ENCODE measurements at regions not wholly inside any gene's neighbourhood (a gene's known extent, or its start where the extent isn't known, plus 50 kb on each side); places are given as distances from the start of the nearest gene placed in this dataset.

- no peak for TF ChIP-seq LCORL (IDR thresholded peaks at IDR 0.05)
- peak; percentile 88 for TF ChIP-seq LCORL (CRISPR knock-in tag; IDR thresholded peaks at IDR 0.05)
- TF ChIP-seq HNRNPLL (IDR thresholded peaks at IDR 0.05; ENCODE audit: low read depth, low read length, poor library complexity, severe bottlenecking): no peak
- TF ChIP-seq HOXA7 (CRISPR knock-in tag; IDR thresholded peaks at IDR 0.05): no peak
- TF ChIP-seq TCF7 (IDR thresholded peaks at IDR 0.05; ENCODE audit: low read depth): peak; percentile 37; the same call in 1 of the 2 replicates
- no peak for TF ChIP-seq ZNF576 (CRISPR knock-in tag; IDR thresholded peaks at IDR 0.05)
- TF ChIP-seq HNF1A (IDR thresholded peaks at IDR 0.05; ENCODE audit: low read depth): no peak
- 0 out of 2 replicates have a peak, but pooled peaks have one; percentile 52 for TF ChIP-seq HNF1A (CRISPR knock-in tag; IDR thresholded peaks at IDR 0.05; ENCODE audit: borderline replicate concordance)
- TF ChIP-seq ETV6 (CRISPR knock-in tag; conservative IDR thresholded peaks at IDR 0.05): no peak
- TF ChIP-seq ZNF616 (CRISPR knock-in tag; IDR thresholded peaks at IDR 0.05; ENCODE audit: low read depth): no peak
- no peak for TF ChIP-seq NFRKB (IDR thresholded peaks at IDR 0.05)
- TF ChIP-seq NCOA1 (CRISPR knock-in tag; IDR thresholded peaks at IDR 0.05): 0 out of 2 replicates have a peak, but pooled peaks have one; percentile 28
- no peak for TF ChIP-seq ZNF34 (CRISPR knock-in tag; IDR thresholded peaks at IDR 0.05; ENCODE audit: borderline replicate concordance)
- TF ChIP-seq MYNN (CRISPR knock-in tag; IDR thresholded peaks at IDR 0.05; ENCODE audit: low read depth): no peak
- peak; percentile 93 for TF ChIP-seq MAX (IDR thresholded peaks at IDR 0.05)
- no peak for TF ChIP-seq KLF13 (CRISPR knock-in tag; IDR thresholded peaks at IDR 0.05)
- TF ChIP-seq HMGA1 (CRISPR knock-in tag; conservative IDR thresholded peaks at IDR 0.05): no peak
- no peak for TF ChIP-seq NPAS2 (CRISPR knock-in tag; IDR thresholded peaks at IDR 0.05; ENCODE audit: borderline replicate concordance)
- TF ChIP-seq MAF1 (CRISPR knock-in tag; IDR thresholded peaks at IDR 0.05; ENCODE audit: borderline replicate concordance): no peak
- TF ChIP-seq ZFP37 (CRISPR knock-in tag; IDR thresholded peaks at IDR 0.05; ENCODE audit: borderline replicate concordance): no peak
- TF ChIP-seq FOXA1 (IDR thresholded peaks at IDR 0.05): no peak
- TF ChIP-seq FOXA1 (CRISPR knock-in tag; IDR thresholded peaks at IDR 0.05): peak; percentile 72; the same call in 1 of the 2 replicates
- peak; percentile 27; the same call in 1 of the 2 replicates for TF ChIP-seq IRF2 (CRISPR knock-in tag; IDR thresholded peaks at IDR 0.05)
- peak; percentile 67; the same call in 1 of the 2 replicates for TF ChIP-seq ERF (CRISPR knock-in tag; IDR thresholded peaks at IDR 0.05)
- peak; percentile 95 for TF ChIP-seq SALL1 (CRISPR knock-in tag; IDR thresholded peaks at IDR 0.05)
- TF ChIP-seq FOXK2 (IDR thresholded peaks at IDR 0.05): no peak
- TF ChIP-seq NFIC (IDR thresholded peaks at IDR 0.05; ENCODE audit: low read length): no peak
- no peak for TF ChIP-seq HNRNPK (IDR thresholded peaks at IDR 0.05; ENCODE audit: low read depth, low read length, poor library complexity, severe bottlenecking)
- no peak for TF ChIP-seq DNMT1 (CRISPR knock-in tag; IDR thresholded peaks at IDR 0.05)
- TF ChIP-seq ZBTB21 (CRISPR knock-in tag; IDR thresholded peaks at IDR 0.05): no peak
Measured at GRCh38 chr1:182249201-182249676, 142.4 kb downstream of the GLUL start (continued).
